Spleen (tissue), 11 donors: ENCODE measurements at regions not wholly inside any gene's neighbourhood (a gene's known extent, or its start where the extent isn't known, plus 50 kb on each side); places are given as distances from the start of the nearest gene placed in this dataset.

Source experiments
- DNase-seq: peaks from one replicate; pipeline ENCODE4 v3.0.0-alpha.2; 2020
- H3K27ac ChIP-seq, 8 donors: fragments of 200-600 bp; sonication (generic) in 7 of 8; 1 replicate in 4 of 8; 2 replicates in 4 of 8; pipeline versions ENCODE4 v1.5.0 to v1.8.0; 2016 to 2021; ENCODE audit warnings: inconsistent platforms in 4 of 8, mild to moderate bottlenecking in 4 of 8, moderate library complexity in 1 of 8
- H3K27me3 ChIP-seq, 7 donors: fragments of 200-600 bp; sonication (generic) in 6 of 7; replicated peaks in 1 of 7; 1 replicate in 4 of 7; 2 replicates in 3 of 7; pipeline versions ENCODE4 v1.5.0 to v1.8.0; 2016 to 2021; ENCODE audit warnings: inconsistent platforms in 3 of 7, mild to moderate bottlenecking in 1 of 7
- H3K36me3 ChIP-seq, 6 donors: fragments of 200-600 bp; sonication (generic) in 5 of 6; 1 replicate in 4 of 6; 2 replicates in 2 of 6; pipeline versions ENCODE4 v1.5.0 to v1.8.0; 2016 to 2021; ENCODE audit warnings: inconsistent platforms in 2 of 6
- H3K4me1 ChIP-seq, 6 donors: fragments of 200-600 bp; sonication (generic) in 5 of 6; 1 replicate in 3 of 6; 2 replicates in 3 of 6; pipeline versions ENCODE4 v1.5.0 to v1.8.0; 2016 to 2021; ENCODE audit warnings: inconsistent platforms in 3 of 6
- H3K4me3 ChIP-seq, 8 donors: fragments of 200-600 bp; sonication (generic) in 7 of 8; 1 replicate in 4 of 8; 2 replicates in 4 of 8; pipeline versions ENCODE4 v1.5.0 to v1.8.0; 2016 to 2021; ENCODE audit warnings: inconsistent platforms in 4 of 8, mild to moderate bottlenecking in 4 of 8, moderate library complexity in 2 of 8
- H3K9me3 ChIP-seq, 8 donors: fragments of 200-600 bp; sonication (generic) in 7 of 8; 1 replicate in 4 of 8; 2 replicates in 4 of 8; pipeline versions ENCODE4 v1.5.0 to v1.8.0; 2016 to 2021; ENCODE audit warnings: inconsistent platforms in 4 of 8
- CTCF ChIP-seq, 11 experiments: fragments of 200-600 bp in 7 of 11; fragments of 450-650 bp in 4 of 11; sonication (generic) in 4 of 11; IDR thresholded peaks in 8 of 11; conservative IDR thresholded peaks in 3 of 11; 1 replicate in 7 of 11; 2 replicates in 4 of 11; pipeline versions ENCODE4 v1.4.0 to v1.8.0; 2016 to 2021; ENCODE audit warnings: antibody characterized with exemption in 11 of 11, inconsistent platforms in 4 of 11, mild to moderate bottlenecking in 1 of 11
- POLR2A ChIP-seq, 3 donors: fragments of 450-650 bp; IDR thresholded peaks; one replicate each; pipeline ENCODE4 v1.5.1; 2017; ENCODE audit warnings: antibody characterized with exemption in 3 of 3, mild to moderate bottlenecking in 1 of 3
- POLR2AphosphoS5 ChIP-seq, 3 donors: sonication (generic); formaldehyde crosslinking; IDR thresholded peaks; one replicate each; pipeline ENCODE4 v1.5.1; 2017; ENCODE audit warnings: antibody characterized with exemption in 3 of 3
- WGBS, 5 donors: extraction: QIAGEN DNeasy Blood & Tissue Kit in 3 of 5; methylation state at CpG; one replicate each; pipeline versions ENCODE4 v1.1.5 to v1.1.7; 2013 to 2018; 5-methylcytosine and 5-hydroxymethylcytosine counted together
- intact Hi-C: fragments of 100-400 bp; cut with DNase I; formaldehyde crosslinking; loops from one replicate; pipeline ENCODE4 v1.15.0; 2023; ENCODE audit warnings: low total_unique reads
- donor health status: healthy with polysubstance abuse.
- donor health status: DM: no; HTN: no; CAD: no; lungs with moderate emphysema.
- donor health status: DM: no; HTN: no; CAD: no.
- donor health status: Bipolar disorder and iron deficiency.
- donor health status: healthy.
- donor health status: DM: no; HTN: no; CAD: no.
- donor health status: DM: yes; HTN: yes; CAD: no.

- Histone ChIP-seq H3K4me1 (no peaks in the 10 kb centered on the region), H3K27ac (no peak overlapping the region), H3K27me3 (peaks cover 0 to 6% (median 0%) of the 10 kb centered on the region in 7 donors), H3K36me3 (no peaks in the 10 kb centered on the region), H3K9me3 (no peaks in the 10 kb centered on the region), H3K4me3 (no peak overlapping the region)
- 81 to 94% (median 90%) methylated on average over 2 to 4 of the region's 4 CpGs for WGBS, 5 donors
- no peak for TF ChIP-seq POLR2A (IDR thresholded peaks at IDR 0.05)
- no peak for TF ChIP-seq CTCF (IDR thresholded peaks at IDR 0.05 in 8 of 11, conservative IDR thresholded peaks at IDR 0.05 in 3 of 11)
- no peak for TF ChIP-seq POLR2AphosphoS5 (IDR thresholded peaks at IDR 0.05)
- DNase-seq, result peak; percentile 21
- intact Hi-C loops, result no loop called here
These were observed 142.7 kb upstream of the PCBD1 start for GRCh38 chr10:71031026-71031425.

DNA sequence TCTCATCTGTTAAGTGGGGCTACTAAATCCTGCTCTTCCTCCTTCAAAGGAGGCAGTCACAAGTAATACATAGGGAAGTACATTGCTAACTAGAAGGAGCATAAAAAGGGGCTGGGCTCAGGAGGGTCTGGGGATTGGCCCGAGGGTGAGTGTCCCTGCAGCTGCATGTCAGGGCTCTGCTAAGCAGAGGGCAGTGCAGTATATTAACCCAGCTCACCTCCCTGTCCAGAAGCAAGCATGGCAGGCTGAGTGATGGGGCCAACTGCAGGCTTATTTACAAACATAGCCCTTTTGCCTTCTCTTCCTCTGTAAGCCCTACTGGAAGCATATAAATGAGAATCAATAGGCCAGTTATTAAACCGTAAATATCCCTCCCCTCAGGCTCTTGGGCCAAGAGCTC, 143.2 kb upstream of the PCBD1 start:
- Histone ChIP-seq H3K36me3 (no peaks in the 10 kb centered on the region), H3K4me3 (no peak overlapping the region), H3K27me3 (peaks cover 0 to 6% (median 0%) of the 10 kb centered on the region in 7 donors), H3K4me1 (no peaks in the 10 kb centered on the region), H3K9me3 (no peaks in the 10 kb centered on the region), H3K27ac (no peak overlapping the region)
- DNase-seq, result no peak
- WGBS, 5 donors, result 59 to 72% (median 68%) methylated on average over 2 of the region's 2 CpGs
- intact Hi-C loops, result no loop called here
- TF ChIP-seq POLR2A (IDR thresholded peaks at IDR 0.05) (no peak), CTCF (IDR thresholded peaks at IDR 0.05 in 8 of 11, conservative IDR thresholded peaks at IDR 0.05 in 3 of 11) (no peak), POLR2AphosphoS5 (IDR thresholded peaks at IDR 0.05) (no peak)

- no peak for TF ChIP-seq CTCF (IDR thresholded peaks at IDR 0.05 in 8 of 11, conservative IDR thresholded peaks at IDR 0.05 in 3 of 11)
- TF ChIP-seq POLR2A (IDR thresholded peaks at IDR 0.05), result no peak
- TF ChIP-seq POLR2AphosphoS5 (IDR thresholded peaks at IDR 0.05), result no peak
- intact Hi-C loops, result no loop called here
- Histone ChIP-seq H3K27ac (no peak overlapping the region), H3K9me3 (no peaks in the 10 kb centered on the region), H3K4me1 (no peaks in the 10 kb centered on the region), H3K27me3 (peaks cover 0 to 6% (median 0%) of the 10 kb centered on the region in 7 donors), H3K36me3 (no peaks in the 10 kb centered on the region), H3K4me3 (no peak overlapping the region)
- no peak for DNase-seq
- 91 to 97% (median 94%) methylated on average over 5 of the region's 5 CpGs for WGBS, 5 donors
These were observed 144.5 kb upstream of the PCBD1 start for GRCh38 chr10:71032887-71033286.

GRCh38 chr10:71033396-71033980, 145.1 kb upstream of the PCBD1 start:
- Histone ChIP-seq H3K27ac (no peak overlapping the region), H3K36me3 (no peaks in the 10 kb centered on the region)
- TF ChIP-seq CTCF (IDR thresholded peaks at IDR 0.05 in 8 of 11, conservative IDR thresholded peaks at IDR 0.05 in 3 of 11) (no peak), POLR2AphosphoS5 (IDR thresholded peaks at IDR 0.05) (no peak), POLR2A (IDR thresholded peaks at IDR 0.05) (no peak)

More at GRCh38 chr10:71033396-71033980, 145.1 kb upstream of the PCBD1 start:
- peak; percentile 67 for DNase-seq
- Histone ChIP-seq H3K9me3 (no peaks in the 10 kb centered on the region), H3K4me1 (no peaks in the 10 kb centered on the region), H3K27me3 (peaks cover 0 to 6% (median 0%) of the 10 kb centered on the region in 7 donors), H3K4me3 (no peak overlapping the region)
- WGBS, 5 donors, result 88 to 91% (median 90%) methylated on average over 14 to 16 of the region's 16 CpGs
- intact Hi-C loops, result no loop called here
